NCI-H2196 (cell line): ENCODE measurements at regions not wholly inside any gene's neighbourhood (a gene's known extent, or its start where the extent isn't known, plus 50 kb on each side); places are given as distances from the start of the nearest gene placed in this dataset.

ENCODE experiments used
- DNase-seq: peaks from one replicate; lab custom pipeline; 2025; ENCODE audit not compliant: unreplicated experiment; lab: John Stamatoyannopoulos, UW

GRCh38 chr7:124364283-124364682 lies 331.4 kb upstream of the TMEM229A start:
- DNase-seq: no peak

GRCh38 chr7:124354201-124354600 lies 321.3 kb upstream of the TMEM229A start:
- DNase-seq: no peak

- no peak for DNase-seq
Observed at GRCh38 chr7:124351950-124352349, 319.1 kb upstream of the TMEM229A start.

- no peak for DNase-seq
Observed at GRCh38 chr7:124349443-124349842, 316.6 kb upstream of the TMEM229A start.

- no peak for DNase-seq
Observed at GRCh38 chr7:124338861-124339260, 306.0 kb upstream of the TMEM229A start.

- no peak for DNase-seq
Observed at GRCh38 chr7:124330731-124331407, 298.0 kb upstream of the TMEM229A start.

GRCh38 chr7:124328774-124329173 lies 295.9 kb upstream of the TMEM229A start:
- no peak for DNase-seq

- no peak for DNase-seq
Observed at GRCh38 chr7:124324262-124324661, 291.4 kb upstream of the TMEM229A start.

GRCh38 chr7:124323597-124323996 lies 290.7 kb upstream of the TMEM229A start:
- no peak for DNase-seq

GRCh38 chr7:124322561-124322960 lies 289.7 kb upstream of the TMEM229A start:
- DNase-seq: no peak

GRCh38 chr7:124318721-124319450 lies 286.0 kb upstream of the TMEM229A start:
- no peak for DNase-seq

GRCh38 chr7:124310934-124311390 lies 278.1 kb upstream of the TMEM229A start:
- no peak for DNase-seq

GRCh38 chr7:124308384-124308783 lies 275.5 kb upstream of the TMEM229A start:
- DNase-seq: no peak

- DNase-seq: no peak
Observed at GRCh38 chr7:124295289-124295688, 262.4 kb upstream of the TMEM229A start.

- DNase-seq: no peak
Observed at GRCh38 chr7:124284937-124285336, 252.1 kb upstream of the TMEM229A start.

GRCh38 chr7:124276005-124276622 lies 243.2 kb upstream of the TMEM229A start:
- DNase-seq: no peak

GRCh38 chr7:124275411-124275810 lies 242.5 kb upstream of the TMEM229A start:
- no peak for DNase-seq

- DNase-seq: no peak
Observed at GRCh38 chr7:124269774-124270173, 236.9 kb upstream of the TMEM229A start.

- no peak for DNase-seq
Observed at GRCh38 chr7:124267154-124267553, 234.3 kb upstream of the TMEM229A start.

GRCh38 chr7:124263232-124263827 lies 230.5 kb upstream of the TMEM229A start:
- no peak for DNase-seq

GRCh38 chr7:124261710-124262109 lies 228.8 kb upstream of the TMEM229A start:
- no peak for DNase-seq
